Retina (tissue), 1 donor: ENCODE measurements at regions not wholly inside any gene's neighbourhood (a gene's known extent, or its start where the extent isn't known, plus 50 kb on each side); places are given as distances from the start of the nearest gene placed in this dataset.
"Not testable (repeated sequence)": the region's sequence is repeated elsewhere in the genome, so short reads cannot be mapped to it uniquely, and the experiment has no call there.

ENCODE experiments used
- DNase-seq: peaks from one replicate; pipeline ENCODE4 v3.0.0-alpha.2; 2016

DNA sequence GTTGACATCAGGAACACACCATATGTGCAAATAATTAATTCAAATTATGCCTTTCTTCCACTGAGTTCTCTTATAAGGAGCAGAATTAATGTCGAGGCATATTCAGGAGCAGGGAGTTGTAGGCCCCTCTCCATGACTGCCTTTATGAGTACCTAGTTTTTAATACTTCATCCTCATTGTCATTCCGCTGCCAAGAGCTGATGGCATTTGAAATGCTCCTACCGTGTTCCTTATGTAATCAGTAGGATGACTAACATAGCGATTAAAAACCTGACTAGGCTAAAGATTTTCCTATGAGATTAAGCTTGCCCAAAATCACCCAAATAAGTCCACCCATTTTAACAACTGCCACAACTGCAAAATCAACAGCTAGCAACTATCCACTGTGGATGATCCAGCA is 220.6 kb downstream of the DHX15 start:
- DNase-seq: no peak

DNA sequence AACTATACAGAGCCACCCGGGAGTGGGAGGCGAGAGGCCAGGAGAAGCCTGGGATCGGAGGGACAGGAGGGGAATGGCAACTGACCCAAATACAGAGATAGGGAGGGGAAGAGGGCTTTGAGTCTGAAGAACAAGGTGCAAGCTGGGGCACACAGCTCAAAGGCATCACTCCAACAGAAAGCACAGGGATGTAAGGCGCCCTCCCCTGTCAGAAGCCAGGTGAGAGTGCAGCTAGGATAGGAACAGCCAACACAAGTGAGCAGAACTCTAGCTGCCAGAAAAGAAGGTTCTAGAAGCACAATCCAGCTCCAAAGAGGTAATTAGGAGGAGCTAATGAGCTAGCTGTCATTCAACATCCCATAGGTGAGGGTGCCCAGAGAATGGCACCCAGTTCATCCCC is 232.2 kb downstream of the DHX15 start:
- DNase-seq: no peak

DNA sequence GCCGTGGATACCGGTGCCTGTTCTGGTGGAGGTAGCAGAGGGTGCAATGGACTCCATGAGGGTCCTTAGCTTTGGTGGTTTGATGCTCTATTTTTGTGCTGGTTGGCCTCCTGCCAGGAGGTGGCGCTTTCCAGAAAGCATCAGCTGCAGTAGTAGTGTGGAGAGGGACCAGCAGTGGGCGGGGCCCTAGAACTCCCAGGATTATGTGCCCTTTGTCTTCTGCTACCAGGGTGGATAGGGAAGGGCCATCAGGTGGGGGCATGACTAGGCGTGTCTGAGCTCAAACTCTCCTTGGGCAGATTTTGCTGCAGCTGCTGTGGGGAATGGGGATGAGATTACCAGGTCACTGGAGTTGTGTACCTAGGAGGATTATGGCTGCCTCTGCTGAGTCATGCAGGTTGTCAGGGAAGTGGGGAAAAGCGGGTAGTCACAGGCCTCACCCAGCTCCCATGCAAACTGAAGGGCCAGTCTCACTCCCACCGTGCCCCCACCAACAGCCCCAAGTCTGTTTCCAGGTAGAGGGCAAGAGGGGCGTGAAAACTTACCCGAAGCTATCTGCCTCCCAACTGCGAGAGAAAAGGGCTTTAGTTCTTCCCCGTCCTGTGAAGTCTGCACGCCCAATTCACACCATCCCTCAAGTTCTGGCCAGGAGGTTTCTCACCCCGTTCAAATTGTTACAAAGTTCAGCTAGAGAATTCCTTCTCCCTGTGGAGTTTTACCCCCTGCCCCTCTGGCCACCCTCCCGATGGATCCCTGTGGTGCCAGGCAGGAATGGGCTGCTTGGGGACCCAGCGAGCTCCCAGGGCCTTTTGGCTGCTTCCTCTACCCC is 235.0 kb downstream of the DHX15 start:
- DNase-seq: not testable (repeated sequence)

DNA sequence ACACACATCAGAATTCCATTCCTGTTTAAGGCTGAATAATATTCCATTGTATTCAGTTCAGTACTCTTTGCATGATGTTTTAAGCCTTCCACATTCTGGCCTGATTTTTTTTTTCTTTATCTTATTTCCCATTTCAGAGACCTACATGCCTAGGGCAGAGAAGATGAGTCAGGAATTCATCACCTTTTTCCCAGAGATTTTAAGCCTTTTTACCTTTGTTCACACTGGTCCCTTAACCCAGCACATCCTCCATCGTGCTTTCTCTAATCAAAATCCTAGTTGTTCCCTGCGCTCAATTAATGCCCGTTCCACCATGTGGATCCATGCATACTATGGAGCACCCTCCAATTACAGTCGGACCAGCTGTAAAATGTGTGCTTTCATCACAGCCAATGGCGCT is 245.1 kb downstream of the DHX15 start:
- no peak for DNase-seq

DNA sequence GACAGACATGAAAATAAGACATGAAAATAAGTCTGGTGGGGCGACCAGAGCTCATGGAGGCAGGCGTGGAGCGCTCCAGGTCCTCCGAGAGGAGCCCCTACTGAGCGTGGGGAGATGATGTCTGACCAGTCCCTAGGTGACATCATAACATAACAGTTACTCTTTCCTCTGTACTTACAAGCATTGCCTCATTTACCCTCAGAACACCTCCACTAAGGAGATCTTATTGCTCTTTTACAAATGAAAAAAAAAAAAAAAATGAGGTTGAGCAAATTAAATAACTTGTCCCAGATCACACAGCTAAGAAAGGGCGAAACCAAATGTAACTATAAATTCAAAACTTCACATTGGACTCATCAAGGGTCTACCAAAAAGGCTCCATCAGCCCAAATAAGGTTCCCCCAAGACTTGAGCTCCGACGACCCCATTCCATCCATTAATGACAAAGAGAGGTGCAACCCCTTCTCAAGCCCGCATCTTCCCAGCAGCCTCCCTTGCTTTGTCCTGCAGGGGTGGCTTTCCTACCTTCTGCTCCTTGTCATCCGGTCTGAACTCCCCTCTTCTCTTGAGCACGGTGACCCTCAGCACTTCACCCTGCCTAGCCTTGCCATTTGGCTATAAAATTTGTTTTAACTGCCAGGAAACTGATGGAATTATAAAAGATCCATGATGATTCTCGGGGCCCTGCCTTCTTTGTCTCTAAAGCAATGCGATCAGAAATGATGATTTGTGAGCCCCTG is 246.7 kb downstream of the DHX15 start:
- no peak for DNase-seq

DNA sequence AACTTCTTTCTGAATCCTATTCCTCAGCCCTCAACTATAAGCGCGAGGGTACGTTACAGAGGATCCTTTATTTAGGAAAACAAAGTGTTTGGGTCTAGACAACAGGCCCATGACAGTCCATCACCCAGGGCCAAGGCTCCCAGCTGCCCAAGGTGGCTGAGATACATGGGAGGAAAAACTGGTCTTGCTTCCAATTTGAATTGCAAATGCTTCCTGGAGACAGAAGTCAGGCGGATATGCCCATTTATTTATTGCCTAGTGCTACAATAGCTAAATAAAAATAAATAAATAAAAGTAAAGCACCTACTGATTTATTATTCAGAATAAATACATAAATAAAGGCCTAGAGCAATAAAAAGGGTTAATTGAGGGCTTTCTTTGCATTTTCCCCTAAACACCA is 248.7 kb downstream of the DHX15 start:
- DNase-seq: no peak

DNA sequence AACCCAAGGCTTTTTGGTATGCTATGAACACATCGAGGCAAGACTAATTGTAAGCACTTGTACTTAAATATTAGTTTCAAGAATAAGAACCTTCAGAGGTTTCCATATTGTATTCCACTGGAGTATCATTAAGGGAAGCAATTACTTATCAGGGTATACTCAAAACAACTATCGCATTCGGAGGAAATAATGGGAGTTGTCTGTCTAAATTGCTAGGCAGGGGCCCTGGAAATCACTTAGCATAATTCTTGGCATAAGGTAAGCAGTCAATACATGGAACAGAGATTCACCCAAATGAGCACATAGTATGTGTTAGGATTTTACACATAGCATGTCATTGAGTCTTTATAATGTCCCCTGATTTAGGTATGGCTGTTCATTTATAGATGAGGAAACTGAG is 249.4 kb downstream of the DHX15 start:
- no peak for DNase-seq

DNA sequence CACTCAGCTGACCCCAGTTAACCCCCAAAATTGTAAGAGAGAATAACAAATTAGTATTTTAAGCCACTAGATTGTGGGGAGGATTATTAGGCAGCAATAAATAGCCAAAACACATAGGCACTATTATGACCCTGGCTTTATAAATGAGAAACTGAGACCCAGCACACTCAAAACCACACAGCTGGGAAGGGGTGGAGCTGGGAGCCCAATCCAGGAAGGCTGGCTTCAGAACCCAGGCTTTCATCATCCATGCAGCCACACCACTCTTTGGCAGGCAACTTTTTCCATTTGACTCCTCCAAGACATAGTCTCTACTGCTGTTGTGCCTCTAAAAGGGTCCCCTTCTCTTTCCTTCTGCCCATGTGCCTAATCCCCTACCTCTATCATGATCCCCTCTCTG is 253.8 kb downstream of the DHX15 start:
- DNase-seq: no peak

DNA sequence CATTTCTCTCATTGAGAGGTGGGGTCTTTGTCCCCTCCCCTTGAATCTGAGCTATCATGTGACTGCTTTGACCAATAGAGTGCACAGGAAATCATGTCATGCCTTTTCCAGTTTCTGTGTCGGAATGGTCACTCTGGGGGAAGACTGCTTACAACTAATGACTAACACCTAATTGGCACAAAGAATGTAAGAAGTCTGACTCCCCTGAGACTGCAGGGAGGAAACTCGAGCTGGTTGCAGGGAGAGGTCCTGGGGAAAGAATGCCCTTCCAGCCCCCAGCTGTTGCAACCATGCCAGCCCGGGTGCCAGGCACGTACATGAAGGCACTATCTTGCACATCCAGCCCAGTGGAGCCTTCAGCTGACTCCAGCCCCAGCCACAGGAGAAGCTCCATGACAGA is 254.2 kb downstream of the DHX15 start:
- no peak for DNase-seq

DNA sequence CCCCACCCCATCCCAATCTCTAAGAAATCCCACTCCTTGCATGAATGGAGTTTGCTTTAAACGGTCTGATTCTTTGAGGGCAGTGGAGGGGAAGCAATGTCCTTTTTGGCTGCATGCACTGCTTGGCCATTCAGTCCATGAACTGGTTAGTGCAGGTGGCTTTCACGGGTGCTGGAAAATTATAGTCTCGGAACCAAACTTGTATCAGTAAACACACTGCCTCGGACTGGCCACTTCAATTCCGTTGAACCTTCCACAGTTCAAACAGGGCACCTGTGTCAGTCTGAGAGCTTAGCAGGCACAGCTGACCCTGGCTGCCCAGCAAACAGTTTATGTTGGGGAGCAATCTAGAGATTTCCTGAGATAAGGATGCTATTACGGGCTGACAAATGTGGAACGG is 255.6 kb downstream of the DHX15 start:
- peak; percentile 63 for DNase-seq

DNA sequence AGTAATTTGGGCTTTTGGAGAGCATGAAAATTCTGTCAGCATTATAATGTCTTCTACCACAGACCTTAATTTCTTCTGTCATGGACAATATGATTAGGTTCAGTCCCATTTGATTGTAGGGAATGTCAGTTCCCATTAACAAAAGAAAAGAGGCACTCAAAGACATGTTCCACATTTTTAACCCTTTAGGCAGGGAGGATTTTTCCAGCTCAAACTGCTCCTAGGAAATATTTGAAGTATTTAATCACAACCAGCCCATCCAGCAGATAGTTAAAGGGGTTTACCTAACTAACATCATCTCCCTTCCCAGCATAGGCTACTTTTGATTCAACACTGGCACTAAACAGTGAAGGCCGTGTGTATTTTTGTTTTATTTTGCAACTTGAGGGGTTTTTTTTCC is 256.0 kb downstream of the DHX15 start:
- DNase-seq: peak; percentile 50

DNA sequence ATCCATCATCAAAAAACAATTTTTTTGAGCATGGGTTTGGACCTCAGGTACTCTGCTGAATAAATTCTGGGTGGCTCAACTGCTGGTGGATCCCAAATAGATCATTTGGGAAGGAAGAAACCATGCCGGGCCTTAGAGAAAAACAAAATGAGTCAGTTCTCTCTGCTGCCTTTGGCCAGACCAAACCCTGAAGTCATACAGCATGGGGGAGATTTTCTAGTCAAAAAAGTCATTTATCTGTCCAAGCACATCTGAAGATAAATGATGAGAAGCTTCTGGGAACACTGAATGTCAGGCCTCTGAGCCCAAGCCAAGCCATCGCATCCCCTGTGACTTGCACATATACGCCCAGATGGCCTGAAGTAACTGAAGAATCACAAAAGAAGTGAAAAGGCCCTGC is 261.4 kb downstream of the DHX15 start:
- no peak for DNase-seq

DNA sequence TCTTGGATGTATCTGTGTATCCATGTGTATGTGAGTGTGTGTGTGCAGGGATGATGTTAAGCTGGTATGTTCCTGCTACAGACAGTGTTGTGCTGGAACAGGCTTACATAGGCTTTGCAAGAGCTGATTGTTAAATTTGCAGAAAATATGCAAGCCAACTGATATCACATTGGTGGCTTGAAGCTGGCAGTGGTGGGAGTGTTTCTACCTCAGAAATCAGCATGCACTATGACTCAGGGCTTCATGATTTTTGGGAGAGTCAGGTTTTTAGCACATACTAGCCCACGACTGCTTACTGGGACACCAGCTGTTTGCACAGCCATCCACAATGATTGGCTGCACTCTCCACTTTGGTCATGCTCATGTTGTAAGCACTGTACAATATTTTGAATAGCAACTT is 261.8 kb downstream of the DHX15 start:
- DNase-seq: no peak

DNA sequence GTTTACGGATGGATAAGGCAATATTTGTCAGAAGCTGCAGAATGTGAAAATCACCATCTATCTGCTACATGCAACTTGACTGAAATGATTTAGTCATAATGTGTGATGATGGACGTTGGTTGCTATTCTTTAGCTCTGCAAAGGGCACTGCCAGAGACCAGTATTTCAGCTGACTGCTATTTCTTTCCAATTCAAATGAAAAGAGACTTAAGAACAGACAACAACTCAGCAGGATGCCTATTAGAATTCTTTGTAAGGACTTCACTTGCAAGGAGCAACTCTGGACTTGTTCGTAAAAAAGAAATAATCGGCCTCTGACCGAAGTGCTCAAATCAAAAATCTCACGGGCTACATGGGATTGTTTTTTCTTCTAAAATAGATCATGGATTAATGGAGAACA is 262.7 kb downstream of the DHX15 start:
- DNase-seq: peak; percentile 58

DNA sequence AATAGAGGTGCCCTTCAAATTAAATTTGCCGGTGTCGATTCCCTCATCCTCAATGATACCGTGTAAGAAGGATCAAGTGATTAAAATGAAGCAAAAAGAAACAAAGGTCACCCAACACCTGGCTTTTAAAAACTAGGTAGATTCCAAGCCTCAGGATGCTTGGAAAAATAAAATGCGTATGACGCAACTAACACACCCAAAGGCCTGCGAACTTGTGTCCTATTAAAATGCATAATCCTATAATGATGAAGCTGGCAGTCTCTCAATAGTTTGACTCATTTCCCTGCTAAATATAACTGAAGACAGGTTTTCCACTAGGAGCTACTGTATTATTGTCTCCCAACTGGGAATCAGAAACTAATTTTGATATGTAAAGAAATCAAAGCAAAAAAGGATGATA is 263.2 kb downstream of the DHX15 start:
- no peak for DNase-seq

DNA sequence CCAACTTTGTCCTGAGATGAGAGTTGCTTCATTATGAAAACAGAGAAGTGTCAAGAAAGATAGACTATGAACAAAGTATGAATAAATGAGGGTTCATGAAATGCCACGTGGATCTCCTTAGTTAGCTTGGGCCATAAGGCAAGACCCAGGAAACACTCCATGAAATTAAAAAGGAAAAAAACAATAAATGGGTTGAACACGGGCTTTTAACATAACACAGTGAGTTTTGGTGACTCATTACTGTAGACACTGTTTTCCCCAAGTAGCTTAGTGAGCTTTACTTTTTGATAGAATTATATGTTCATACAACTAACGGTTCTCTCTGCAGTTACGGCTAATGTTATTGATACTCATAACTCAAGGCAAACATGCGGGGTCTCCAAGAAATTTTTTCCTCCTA is 265.0 kb downstream of the DHX15 start:
- DNase-seq: no peak

DNA sequence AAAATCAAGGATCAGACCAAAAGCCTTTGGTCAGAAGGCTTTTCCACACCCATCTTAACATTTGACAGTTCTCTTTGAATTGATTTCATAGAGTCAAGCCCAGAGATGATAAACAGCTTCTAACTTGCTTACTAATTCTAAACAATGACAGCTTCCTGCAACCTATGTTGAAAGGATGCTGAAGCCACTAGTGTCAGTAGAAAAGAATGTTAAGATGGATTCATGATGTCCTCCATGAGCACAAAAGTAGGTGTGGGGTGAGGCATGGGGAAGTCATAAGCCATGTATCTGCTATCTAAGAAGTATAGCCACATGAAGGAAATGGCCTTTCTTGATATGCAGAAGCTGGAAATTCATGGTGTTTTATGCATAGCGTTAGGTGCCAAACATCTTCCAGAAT is 269.3 kb downstream of the DHX15 start:
- no peak for DNase-seq

DNA sequence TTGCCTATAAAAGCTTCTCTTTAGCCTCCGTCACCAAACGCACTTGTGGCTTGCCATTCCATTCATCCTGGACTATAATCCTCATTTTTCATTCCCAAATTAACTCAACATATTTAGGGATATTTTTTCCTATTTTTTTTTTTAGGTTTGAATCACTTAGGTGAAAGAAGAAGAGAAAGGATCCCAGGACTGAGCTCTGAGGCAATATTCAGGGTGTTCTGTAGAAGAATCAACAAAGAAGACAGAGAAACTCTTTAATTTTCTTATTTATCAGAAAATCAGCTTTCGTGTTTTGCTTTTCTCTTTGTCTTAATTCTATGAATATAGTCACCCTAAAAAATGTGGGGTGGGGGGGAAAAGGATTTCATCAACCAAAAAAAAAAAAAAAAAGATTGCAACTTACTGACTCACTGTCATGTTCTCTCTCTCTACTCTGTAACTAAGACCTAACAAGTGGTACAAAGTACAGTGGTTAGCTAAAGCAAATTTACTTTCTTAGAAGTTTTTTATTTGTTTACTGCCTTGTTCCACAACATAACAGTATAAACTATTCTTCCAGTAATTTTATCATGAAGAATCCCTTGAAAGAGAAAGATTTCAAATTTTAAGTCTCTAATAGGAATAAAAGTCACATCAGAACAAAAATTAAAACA is 272.0 kb downstream of the DHX15 start:
- DNase-seq: no peak

DNA sequence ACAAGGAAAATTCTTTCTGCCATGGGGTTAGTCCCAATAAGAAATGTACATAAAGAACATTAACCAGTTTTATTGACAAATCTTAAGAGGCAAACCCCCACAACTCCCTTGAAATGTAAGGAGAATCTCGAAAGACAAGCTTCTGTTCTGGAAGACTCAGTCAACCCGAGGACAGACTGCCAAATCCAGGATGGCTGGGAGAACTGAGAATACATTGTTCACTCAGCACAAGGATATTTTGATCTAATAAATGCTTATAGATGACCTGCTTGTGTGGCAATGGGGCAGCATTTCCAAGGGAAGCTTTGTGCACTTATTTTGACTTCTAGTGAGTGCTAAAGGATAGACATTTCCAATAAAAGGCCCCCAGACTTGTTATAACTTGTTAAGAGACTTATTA is 280.4 kb downstream of the DHX15 start:
- DNase-seq: no peak

DNA sequence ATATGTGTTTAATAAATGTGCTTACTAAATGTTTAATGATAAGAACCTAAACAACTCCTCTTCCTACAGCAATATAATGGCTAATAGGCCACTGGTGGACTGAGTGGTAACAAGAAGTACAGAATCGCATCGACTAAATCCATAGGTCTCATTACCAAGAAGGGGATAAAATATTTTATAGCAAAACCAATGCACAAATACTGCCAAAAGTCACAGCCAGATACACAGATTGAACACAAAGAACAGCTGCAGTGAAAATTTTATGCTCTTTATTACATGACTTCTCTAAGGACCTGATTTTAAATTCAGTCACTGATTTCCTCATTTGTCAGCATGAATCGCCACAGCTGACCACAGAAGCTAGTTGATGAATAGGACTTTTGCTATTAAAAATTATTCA is 285.4 kb downstream of the DHX15 start:
- DNase-seq: no peak

DNA sequence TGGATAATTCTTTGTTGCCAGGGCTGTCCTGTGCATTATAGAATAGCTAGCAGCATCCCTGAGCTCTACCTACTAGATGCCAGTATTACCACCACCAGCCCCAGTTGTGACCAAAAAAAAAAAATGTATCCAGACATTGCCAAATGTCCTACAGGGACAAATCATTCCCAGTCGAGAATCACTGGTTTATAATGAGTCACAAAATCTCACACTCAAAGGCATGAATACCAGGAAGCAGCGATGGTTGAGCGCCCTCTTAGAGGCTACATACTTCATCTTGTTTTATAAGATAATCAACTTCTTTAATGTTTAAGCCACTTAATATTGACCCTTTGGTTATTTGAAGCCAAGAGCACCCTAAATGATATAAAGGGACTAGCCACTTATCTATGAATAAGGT is 297.3 kb downstream of the DHX15 start:
- no peak for DNase-seq

DNA sequence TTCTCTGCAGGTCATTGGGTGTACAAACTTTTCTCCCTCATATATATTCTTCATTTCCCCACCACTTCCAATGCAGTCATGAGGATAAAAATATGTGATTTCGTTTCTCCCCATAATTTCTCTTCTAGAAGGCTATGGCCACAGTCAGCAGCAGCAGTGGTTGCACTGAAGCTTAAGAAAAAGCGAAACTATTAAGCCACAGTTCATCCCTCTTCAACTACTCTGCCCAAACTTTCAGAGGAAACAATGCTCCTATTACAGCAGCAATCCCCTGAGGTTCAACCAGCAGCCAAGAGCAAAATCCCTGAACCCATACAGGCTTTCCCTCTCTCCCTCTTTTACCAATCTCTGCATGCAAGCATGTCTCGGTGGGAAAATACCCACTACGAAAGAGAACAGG is 298.6 kb downstream of the DHX15 start:
- no peak for DNase-seq

DNA sequence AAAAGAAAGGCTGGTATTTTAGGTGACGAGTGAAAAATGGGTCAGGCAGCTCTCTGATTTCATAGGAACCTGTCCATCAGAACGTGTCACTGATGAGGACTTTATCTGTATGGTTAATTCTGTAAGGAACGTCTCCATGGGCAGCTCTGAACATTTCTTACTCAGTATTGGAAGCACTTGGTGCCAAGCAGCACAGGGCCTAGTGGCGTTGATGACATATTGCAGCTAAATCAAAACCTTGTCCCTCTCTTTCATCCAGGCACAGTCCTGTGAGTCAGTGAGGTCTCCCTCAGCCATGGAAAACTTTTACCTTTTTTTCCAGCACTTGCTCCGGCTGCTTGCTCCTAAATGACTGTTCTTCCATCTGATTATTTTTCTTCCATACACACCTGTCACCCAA is 301.9 kb downstream of the DHX15 start:
- no peak for DNase-seq

DNA sequence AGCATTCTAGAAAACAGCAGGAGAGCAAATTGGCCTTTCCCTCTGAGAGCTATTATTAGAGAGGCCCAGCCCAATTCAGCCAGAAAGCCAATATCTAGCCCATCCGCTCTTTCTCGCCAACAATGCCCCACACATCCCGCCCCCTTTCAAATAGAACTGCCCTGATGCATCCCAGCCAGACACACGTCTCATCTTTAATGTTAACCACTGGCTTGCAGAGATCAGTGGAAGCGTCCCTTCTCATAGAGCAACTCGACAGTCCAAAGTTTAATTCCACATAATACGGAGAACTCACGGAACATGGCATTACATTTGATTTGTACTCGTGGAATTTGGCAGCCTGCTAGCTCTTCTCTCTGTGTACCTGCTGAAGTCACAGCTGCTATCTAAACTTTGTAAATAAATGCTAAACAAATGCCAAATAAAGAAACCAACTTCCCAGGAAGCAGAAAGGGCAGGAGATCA is 304.4 kb downstream of the DHX15 start:
- DNase-seq: no peak
